ENCODE measurements at regions not wholly inside any gene's neighbourhood (a gene's known extent, or its start where the extent isn't known, plus 50 kb on each side); places are given as distances from the start of the nearest gene placed in this dataset.

- TF ChIP-seq, protein P1, sequence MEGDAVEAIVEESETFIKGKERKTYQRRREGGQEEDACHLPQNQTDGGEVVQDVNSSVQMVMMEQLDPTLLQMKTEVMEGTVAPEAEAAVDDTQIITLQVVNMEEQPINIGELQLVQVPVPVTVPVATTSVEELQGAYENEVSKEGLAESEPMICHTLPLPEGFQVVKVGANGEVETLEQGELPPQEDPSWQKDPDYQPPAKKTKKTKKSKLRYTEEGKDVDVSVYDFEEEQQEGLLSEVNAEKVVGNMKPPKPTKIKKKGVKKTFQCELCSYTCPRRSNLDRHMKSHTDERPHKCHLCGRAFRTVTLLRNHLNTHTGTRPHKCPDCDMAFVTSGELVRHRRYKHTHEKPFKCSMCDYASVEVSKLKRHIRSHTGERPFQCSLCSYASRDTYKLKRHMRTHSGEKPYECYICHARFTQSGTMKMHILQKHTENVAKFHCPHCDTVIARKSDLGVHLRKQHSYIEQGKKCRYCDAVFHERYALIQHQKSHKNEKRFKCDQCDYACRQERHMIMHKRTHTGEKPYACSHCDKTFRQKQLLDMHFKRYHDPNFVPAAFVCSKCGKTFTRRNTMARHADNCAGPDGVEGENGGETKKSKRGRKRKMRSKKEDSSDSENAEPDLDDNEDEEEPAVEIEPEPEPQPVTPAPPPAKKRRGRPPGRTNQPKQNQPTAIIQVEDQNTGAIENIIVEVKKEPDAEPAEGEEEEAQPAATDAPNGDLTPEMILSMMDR (IDR thresholded peaks at IDR 0.05 in 4 of 5, conservative IDR thresholded peaks at IDR 0.05 in 1 of 5), result no peak
- peak; percentile 54 to 70 for TF ChIP-seq POLR2A (IDR thresholded peaks at IDR 0.05)
These were observed 692.9 kb downstream of the QKI start for GRCh38 chr6:164107297-164107995.

Data from gastrocnemius medialis (tissue), 4 donors.